Fibroblast of lung (primary cell): ENCODE measurements at regions not wholly inside any gene's neighbourhood (a gene's known extent, or its start where the extent isn't known, plus 50 kb on each side); places are given as distances from the start of the nearest gene placed in this dataset.

Source experiments
- EZH2 ChIP-seq: IDR thresholded peaks from 2 replicates; pipeline ENCODE4 v1.5.1; 2012; ENCODE audit warnings: low read length, control low read depth, mild to moderate bottlenecking; ENCODE audit errors: missing control alignments
- TF ChIP-seq, protein P1 (sequence below), 2 donors: IDR thresholded peaks in 1 of 2; conservative IDR thresholded peaks in 1 of 2; 1 replicate in 1 of 2; 2 replicates in 1 of 2; pipeline ENCODE4 v1.5.1; 2011 to 2012; ENCODE audit warnings: low read length in 2 of 2, control low read depth in 1 of 2, inconsistent platforms in 1 of 2, low read depth in 1 of 2, mild to moderate bottlenecking in 1 of 2

DNA sequence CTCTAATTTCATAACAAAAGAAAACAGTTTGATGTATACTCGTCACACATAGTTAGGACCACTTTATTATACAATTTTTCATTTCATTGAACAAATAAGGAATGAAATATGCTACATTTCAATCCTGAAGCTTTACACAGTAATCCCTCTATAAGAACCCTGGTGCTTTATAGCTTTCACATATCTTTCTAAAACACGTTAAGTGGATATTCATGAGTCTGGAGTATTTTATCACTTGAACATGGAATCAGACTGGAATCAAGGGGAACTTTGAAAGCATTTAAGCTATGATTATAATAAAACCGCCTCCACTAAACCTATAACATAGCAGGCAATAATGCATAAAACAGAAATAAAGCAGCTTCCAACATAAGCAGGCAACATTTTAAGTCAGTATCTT is 476.6 kb downstream of the COL11A1 start:
- TF ChIP-seq, protein P1, sequence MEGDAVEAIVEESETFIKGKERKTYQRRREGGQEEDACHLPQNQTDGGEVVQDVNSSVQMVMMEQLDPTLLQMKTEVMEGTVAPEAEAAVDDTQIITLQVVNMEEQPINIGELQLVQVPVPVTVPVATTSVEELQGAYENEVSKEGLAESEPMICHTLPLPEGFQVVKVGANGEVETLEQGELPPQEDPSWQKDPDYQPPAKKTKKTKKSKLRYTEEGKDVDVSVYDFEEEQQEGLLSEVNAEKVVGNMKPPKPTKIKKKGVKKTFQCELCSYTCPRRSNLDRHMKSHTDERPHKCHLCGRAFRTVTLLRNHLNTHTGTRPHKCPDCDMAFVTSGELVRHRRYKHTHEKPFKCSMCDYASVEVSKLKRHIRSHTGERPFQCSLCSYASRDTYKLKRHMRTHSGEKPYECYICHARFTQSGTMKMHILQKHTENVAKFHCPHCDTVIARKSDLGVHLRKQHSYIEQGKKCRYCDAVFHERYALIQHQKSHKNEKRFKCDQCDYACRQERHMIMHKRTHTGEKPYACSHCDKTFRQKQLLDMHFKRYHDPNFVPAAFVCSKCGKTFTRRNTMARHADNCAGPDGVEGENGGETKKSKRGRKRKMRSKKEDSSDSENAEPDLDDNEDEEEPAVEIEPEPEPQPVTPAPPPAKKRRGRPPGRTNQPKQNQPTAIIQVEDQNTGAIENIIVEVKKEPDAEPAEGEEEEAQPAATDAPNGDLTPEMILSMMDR (conservative IDR thresholded peaks at IDR 0.05 in 1 of 2, IDR thresholded peaks at IDR 0.05 in 1 of 2; ENCODE audit: low read depth in 1 of 2, low read length in 2 of 2): no peak
- no peak for TF ChIP-seq EZH2
